SK-N-SH (cell line): ENCODE measurements at regions not wholly inside any gene's neighbourhood (a gene's known extent, or its start where the extent isn't known, plus 50 kb on each side); places are given as distances from the start of the nearest gene placed in this dataset.

Experiments
- CTCF ChIA-PET: fragments of 300-600, 350-600 bp; formaldehyde crosslinking; extraction: SDS; loops from one replicate; lab custom pipeline; 2021; lab: Yijun Ruan, JAX
- POLR2A ChIA-PET: fragments of 350-600 bp; sonication (Branson Sonifier 250); formaldehyde crosslinking; extraction: SDS; loops from one replicate; lab custom pipeline; 2020; ENCODE audit warnings: antibody characterized with exemption, inconsistent platforms; lab: Yijun Ruan, JAX
- DNase-seq: peaks from one replicate; pipeline ENCODE4 v3.0.0; 2012
- H2AFZ ChIP-seq: fragments of 200-600 bp; sonication (generic); 2 replicates; pipeline ENCODE4 v1.8.1; 2016; ENCODE audit warnings: antibody characterized with exemption, mild to moderate bottlenecking, low read depth
- H3F3A ChIP-seq: fragments of 200-600 bp; sonication (generic); replicated peaks from 2 replicates; pipeline ENCODE3; 2016; ENCODE audit warnings: antibody characterized with exemption, mild to moderate bottlenecking; ENCODE audit not compliant: insufficient read depth
- H3K27ac ChIP-seq, 2 experiments: fragments of 200-500 bp in 1 of 2; fragments of 200-600 bp in 1 of 2; sonication (Bioruptor generic) in 1 of 2; sonication (generic), shearing (Covaris generic) in 1 of 2; 2 replicates each; pipeline versions ENCODE4 v1.5.1 to v1.6.1; 2014 to 2016; ENCODE audit warnings: low read depth in 2 of 2, inconsistent platforms in 1 of 2, low read length in 1 of 2, mild to moderate bottlenecking in 1 of 2, mixed read lengths in 1 of 2
- H3K27me3 ChIP-seq: fragments of 200-600 bp; sonication (generic), shearing (Covaris generic); 2 replicates; pipeline ENCODE4 v1.6.1; 2016; ENCODE audit warnings: mixed run types; ENCODE audit not compliant: insufficient read depth
- H3K36me3 ChIP-seq, 2 experiments: fragments of 200-500 bp in 1 of 2; fragments of 200-600 bp in 1 of 2; sonication (Bioruptor generic) in 1 of 2; sonication (generic) in 1 of 2; replicated peaks in 1 of 2; 2 replicates each; pipeline versions ENCODE3 to v1.5.1; 2014 to 2016; ENCODE audit warnings: low read length in 1 of 2, mild to moderate bottlenecking in 1 of 2; ENCODE audit not compliant: insufficient read depth in 2 of 2, control insufficient read depth in 1 of 2
- H3K4me1 ChIP-seq, 2 experiments: fragments of 200-500 bp in 1 of 2; fragments of 200-600 bp in 1 of 2; sonication (Bioruptor generic) in 1 of 2; sonication (generic), shearing (Covaris generic) in 1 of 2; 2 replicates each; pipeline versions ENCODE4 v1.5.1 to v1.6.1; 2014 to 2016; ENCODE audit warnings: low read depth in 1 of 2, low read length in 1 of 2, mixed run types in 1 of 2; ENCODE audit not compliant: insufficient read depth in 2 of 2, control insufficient read depth in 1 of 2
- H3K4me2 ChIP-seq: fragments of 200-600 bp; sonication (generic), shearing (Covaris generic); 2 replicates; pipeline ENCODE4 v1.6.1; 2017; ENCODE audit warnings: mixed run types
- H3K4me3 ChIP-seq, 2 experiments: fragments of 200-500 bp in 1 of 2; fragments of 200-600 bp in 1 of 2; sonication (Bioruptor generic) in 1 of 2; sonication (generic), shearing (Covaris generic) in 1 of 2; 2 replicates each; pipeline versions ENCODE4 v1.5.1 to v1.8.1; 2014 to 2016; ENCODE audit warnings: low read depth in 2 of 2, inconsistent platforms in 1 of 2, low read length in 1 of 2, mild to moderate bottlenecking in 1 of 2, mixed read lengths in 1 of 2, moderate library complexity in 1 of 2
- H3K79me2 ChIP-seq: fragments of 200-600 bp; sonication (generic); 2 replicates; pipeline ENCODE4 v1.8.1; 2017; ENCODE audit warnings: mild to moderate bottlenecking; ENCODE audit not compliant: insufficient read depth
- H3K9ac ChIP-seq: fragments of 200-600 bp; sonication (generic); 2 replicates; pipeline ENCODE4 v1.6.1; 2017; ENCODE audit warnings: mixed run types
- H3K9me2 ChIP-seq: fragments of 200-600 bp; sonication (generic); 2 replicates; pipeline ENCODE4 v1.6.1; 2017; ENCODE audit warnings: mixed run types
- H3K9me3 ChIP-seq: fragments of 200-600 bp; sonication (generic); 2 replicates; pipeline ENCODE4 v1.6.1; 2017; ENCODE audit warnings: mixed run types, mild to moderate bottlenecking, moderate library complexity
- H4K20me1 ChIP-seq: fragments of 200-600 bp; sonication (generic); 2 replicates; pipeline ENCODE4 v1.6.1; 2017; ENCODE audit warnings: mild to moderate bottlenecking, mixed run types; ENCODE audit not compliant: insufficient read depth
- CHD2 ChIP-seq: fragments of 150-350 bp; IDR thresholded peaks from 2 replicates; pipeline ENCODE4 v1.6.1; 2018; ENCODE audit warnings: low read length; ENCODE audit not compliant: partially characterized antibody
- CTCF ChIP-seq: fragments of 200-600 bp; sonication (generic); IDR thresholded peaks from 2 replicates; pipeline ENCODE4 v1.6.1; 2017; ENCODE audit warnings: antibody characterized with exemption, mild to moderate bottlenecking, moderate library complexity
- EP300 ChIP-seq, 2 experiments: IDR thresholded peaks; 2 replicates each; pipeline versions ENCODE4 v1.4.0 to v1.6.1; 2012; ENCODE audit warnings: borderline replicate concordance in 1 of 2, low read depth in 1 of 2, low read length in 1 of 2
- FOXJ3 ChIP-seq: sonication (generic); formaldehyde crosslinking; IDR thresholded peaks from 2 replicates; pipeline ENCODE4 v1.5.1; 2020; ENCODE audit warnings: mild to moderate bottlenecking, missing genetic modification reagents
- MAX ChIP-seq: IDR thresholded peaks from 2 replicates; pipeline ENCODE4 v1.4.0; 2012; ENCODE audit warnings: low read depth
- NFIC ChIP-seq: IDR thresholded peaks from 2 replicates; pipeline ENCODE4 v1.4.0; 2012; ENCODE audit warnings: borderline replicate concordance
- NRF1 ChIP-seq: IDR thresholded peaks from 2 replicates; pipeline ENCODE4 v1.6.1; 2012; ENCODE audit warnings: low read depth, mild to moderate bottlenecking, low read length
- POLR2AphosphoS5 ChIP-seq: IDR thresholded peaks from 2 replicates; pipeline ENCODE4 v1.6.1; 2012; ENCODE audit warnings: low read depth, low read length
- RFX5 ChIP-seq: IDR thresholded peaks from 2 replicates; pipeline ENCODE4 v1.6.1; 2012; ENCODE audit warnings: mild to moderate bottlenecking, improper control_type of control experiment, low read length
- RXRA ChIP-seq: IDR thresholded peaks from 2 replicates; pipeline ENCODE4 v1.4.0; 2012; ENCODE audit warnings: low read depth, mild to moderate bottlenecking, borderline replicate concordance
- SMC3 ChIP-seq: IDR thresholded peaks from 2 replicates; pipeline ENCODE4 v1.6.1; 2012; ENCODE audit warnings: low read depth, low read length, improper control_type of control experiment
- TAF1 ChIP-seq: IDR thresholded peaks from 2 replicates; pipeline ENCODE4 v1.6.1; 2012; ENCODE audit warnings: low read depth, mild to moderate bottlenecking, low read length, moderate library complexity, borderline replicate concordance
- TCF12 ChIP-seq: IDR thresholded peaks from 2 replicates; pipeline ENCODE4 v1.4.0; 2012
- TEAD4 ChIP-seq: IDR thresholded peaks from 2 replicates; pipeline ENCODE4 v1.4.0; 2012; ENCODE audit warnings: mild to moderate bottlenecking, borderline replicate concordance; ENCODE audit not compliant: insufficient read depth
- USF1 ChIP-seq: IDR thresholded peaks from 2 replicates; pipeline ENCODE4 v1.4.0; 2012; ENCODE audit warnings: low read depth, borderline replicate concordance
- ZBTB33 ChIP-seq: IDR thresholded peaks from 2 replicates; pipeline ENCODE4 v1.4.0; 2012; ENCODE audit warnings: low read depth, borderline replicate concordance
- WGBS: methylation state at CpG from one replicate; pipeline ENCODE4 v1.1.6; 2017; ENCODE audit warnings: low lambda C conversion rate; 5-methylcytosine and 5-hydroxymethylcytosine counted together

- POLR2A ChIA-PET: no interaction called here
- Histone ChIP-seq H3K27ac (no peak overlapping the region), H3K4me3 (no peak overlapping the region), H3K9me2 (no peaks in the 10 kb centered on the region), H3K4me2 (no peak overlapping the region), H2AFZ (no peak overlapping the region), H3K4me1 (peaks cover 0 to 21% of the 10 kb centered on the region in 2 experiments; a peak in 2 of 4 replicates), H3F3A (peaks cover 29% of the 10 kb centered on the region), H3K79me2 (no peaks in the 10 kb centered on the region), H3K9me3 (no peaks in the 10 kb centered on the region), H3K9ac (no peak overlapping the region), H4K20me1 (0 out of 2 replicates have a peak, but pooled peaks cover 4% of the 10 kb centered on the region), H3K27me3 (peaks cover 74% of the 10 kb centered on the region), H3K36me3 (no peaks in the 10 kb centered on the region)
- no peak for DNase-seq
- CTCF ChIA-PET: interaction anchor here (15.1 to 18.4 kb wide), 2 partner anchors 290 to 466 kb away, joined by 401 to 432 read pairs; no protein-coding TSS in a partner anchor
- TF ChIP-seq FOXJ3 (CRISPR knock-in tag) (no peak), TEAD4 (no peak), ZBTB33 (no peak), CHD2 (no peak), RXRA (no peak), EP300 (IDR thresholded peaks at IDR 0.05; ENCODE audit: borderline replicate concordance in 1 of 2, low read depth in 1 of 2, low read length in 1 of 2) (no peak), NFIC (no peak), SMC3 (no peak), NRF1 (no peak), POLR2AphosphoS5 (no peak), RFX5 (no peak), USF1 (no peak)
- WGBS: 52% methylated on average over 9 of the region's 9 CpGs
Observed at GRCh38 chr7:25858200-25858524, 293.8 kb upstream of the NFE2L3 start.

GRCh38 chr7:25858525-25859411 lies 293.2 kb upstream of the NFE2L3 start:
- Histone ChIP-seq H3K36me3 (no peaks in the 10 kb centered on the region), H3K4me2 (no peak overlapping the region), H4K20me1 (0 out of 2 replicates have a peak, but pooled peaks cover 4% of the 10 kb centered on the region), H3K9ac (no peak overlapping the region), H3K9me3 (no peaks in the 10 kb centered on the region), H3K27me3 (peaks cover 68% of the 10 kb centered on the region), H3K4me3 (no peak overlapping the region), H2AFZ (no peak overlapping the region), H3K79me2 (no peaks in the 10 kb centered on the region), H3F3A (peaks cover 31% of the 10 kb centered on the region), H3K9me2 (no peaks in the 10 kb centered on the region), H3K4me1 (peaks cover 0 to 21% of the 10 kb centered on the region in 2 experiments; a peak in 2 of 4 replicates), H3K27ac (no peak overlapping the region)
- POLR2A ChIA-PET: no interaction called here
- CTCF ChIA-PET: interaction anchor here (1.0 to 18.4 kb wide), 5 partner anchors 10 to 809 kb away, joined by 3 to 432 read pairs (median 4); no protein-coding TSS in a partner anchor
- DNase-seq: no peak
- TF ChIP-seq TCF12: no peak
- TF ChIP-seq USF1: no peak
- TF ChIP-seq EP300 (IDR thresholded peaks at IDR 0.05; ENCODE audit: borderline replicate concordance in 1 of 2, low read depth in 1 of 2, low read length in 1 of 2): no peak
- TF ChIP-seq CTCF: no peak
- TF ChIP-seq MAX: no peak
- no peak for TF ChIP-seq ZBTB33
- no peak for TF ChIP-seq TAF1
- no peak for TF ChIP-seq RFX5
- no peak for TF ChIP-seq NFIC
- WGBS: 48% methylated on average over 47 of the region's 47 CpGs
